K562 (cell line): ENCODE measurements at regions not wholly inside any gene's neighbourhood (a gene's known extent, or its start where the extent isn't known, plus 50 kb on each side); places are given as distances from the start of the nearest gene placed in this dataset.
"Not testable (repeated sequence)": the region's sequence is repeated elsewhere in the genome, so short reads cannot be mapped to it uniquely, and the experiment has no call there.

Experiments used
- ATAC-seq: fragments of 200-7000 bp; cut with Tn5 transposase; 3 replicates; pipeline ENCODE4 v1.9.1; 2020; ENCODE audit warnings: moderate library complexity
- BruUV-seq: library from RNA; stranded (reverse); fragments of 400-500 nt; replicated peaks from 2 replicates; lab custom pipeline; 2021; lab: Mats Ljungman, UMichigan
- CTCF ChIA-PET: fragments of 300-600 bp; formaldehyde crosslinking; extraction: SDS; loops from one replicate; lab custom pipeline; 2021; ENCODE audit warnings: low intra/inter-chr PET ratio; lab: Yijun Ruan, JAX
- POLR2A ChIA-PET: fragments of 300-600, 350-650 bp; sonication (Branson Sonifier 250); formaldehyde crosslinking; extraction: SDS; loops from one replicate; lab custom pipeline; 2021; ENCODE audit warnings: antibody characterized with exemption, inconsistent platforms; lab: Yijun Ruan, JAX
- DNase-seq, 4 experiments: peaks; one replicate each; pipeline versions ENCODE4 v3.0.0 to v3.0.0-alpha.2; 2011 to 2018; ENCODE audit warnings: low spot score in 3 of 4, mixed read lengths in 3 of 4; ENCODE audit errors: extremely low read depth in 1 of 4
- FAIRE-seq: peaks from 2 replicates; lab custom pipeline; 2011; peaks lifted over from hg19 to GRCh38; lab: Jason Lieb, UNC
- H2AFZ ChIP-seq: 2 replicates; pipeline ENCODE4 v1.6.0; 2011; ENCODE audit warnings: low read depth, low read length, control low read depth, inconsistent platforms
- H3K27ac ChIP-seq: fragments of 200-600 bp; 3 replicates; pipeline ENCODE4 v1.8.0; 2011; ENCODE audit warnings: low read depth, mild to moderate bottlenecking, control low read depth, inconsistent platforms, low read length, moderate library complexity, mixed read lengths; ENCODE audit errors: extremely low read depth
- H3K27me3 ChIP-seq, 2 experiments: fragments of 300-600 bp in 1 of 2; 2 replicates in 1 of 2; 3 replicates in 1 of 2; pipeline versions ENCODE4 v1.6.0 to v1.8.0; 2011; ENCODE audit warnings: inconsistent platforms in 2 of 2, low read length in 2 of 2, mild to moderate bottlenecking in 1 of 2, mixed read lengths in 1 of 2, moderate library complexity in 1 of 2; ENCODE audit not compliant: control insufficient read depth in 2 of 2, insufficient read depth in 2 of 2
- H3K36me3 ChIP-seq: fragments of 300-600 bp; 3 replicates; pipeline ENCODE4 v1.8.0; 2011; ENCODE audit warnings: mild to moderate bottlenecking, low read length, inconsistent platforms; ENCODE audit not compliant: control insufficient read depth, insufficient read depth
- H3K4me1 ChIP-seq, 2 experiments: fragments of 200-600 bp in 1 of 2; replicated peaks in 1 of 2; 2 replicates in 1 of 2; 3 replicates in 1 of 2; pipeline versions ENCODE4 v1.5.1 to v1.8.0; 2011; ENCODE audit warnings: inconsistent platforms in 2 of 2, low read length in 2 of 2, mild to moderate bottlenecking in 1 of 2, mixed read lengths in 1 of 2, moderate library complexity in 1 of 2; ENCODE audit not compliant: control insufficient read depth in 2 of 2, insufficient read depth in 2 of 2
- H3K4me2 ChIP-seq: 2 replicates; pipeline ENCODE4 v1.6.1; 2011; ENCODE audit warnings: low read length, control low read depth, inconsistent platforms, mixed read lengths; ENCODE audit not compliant: insufficient read depth
- H3K4me3 ChIP-seq: fragments of 200-600 bp; sonication (generic), shearing (Covaris generic); 2 replicates; pipeline ENCODE4 v1.5.1; 2016; ENCODE audit warnings: control low read depth, inconsistent platforms
- H3K79me2 ChIP-seq: fragments of 200-600 bp; 3 replicates; pipeline ENCODE4 v1.8.0; 2011; ENCODE audit warnings: low read length, inconsistent platforms; ENCODE audit not compliant: control insufficient read depth, insufficient read depth
- H3K9ac ChIP-seq, 2 experiments: 2 replicates each; pipeline versions ENCODE4 v1.6.0 to v1.6.1; 2011; ENCODE audit warnings: low read depth in 2 of 2, low read length in 2 of 2, control low read depth in 1 of 2, inconsistent platforms in 1 of 2, mild to moderate bottlenecking in 1 of 2, mixed read lengths in 1 of 2; ENCODE audit not compliant: insufficient read depth in 1 of 2
- H3K9me1 ChIP-seq: one replicate; pipeline ENCODE4 v1.6.0; 2011; ENCODE audit warnings: inconsistent platforms, mild to moderate bottlenecking, low read length, moderate library complexity; ENCODE audit not compliant: control insufficient read depth, insufficient read depth
- H3K9me3 ChIP-seq: replicated peaks from 2 replicates; pipeline ENCODE4 v1.5.1; 2011; ENCODE audit warnings: low read depth, low read length, inconsistent platforms; ENCODE audit not compliant: control insufficient read depth, insufficient read depth
- H4K20me1 ChIP-seq: replicated peaks from 2 replicates; pipeline ENCODE4 v1.6.1; 2011; ENCODE audit warnings: low read length, inconsistent platforms, mixed read lengths; ENCODE audit not compliant: control insufficient read depth, insufficient read depth
- SRF ChIP-seq, 2 experiments: fragments of 250-450, 450-650 bp in 1 of 2; sonication (Bioruptor Pico) in 1 of 2; sonication (generic) in 1 of 2; formaldehyde crosslinking; IDR thresholded peaks; 2 replicates each; pipeline versions ENCODE4 v1.5.0 to v1.5.1; 2020 to 2022; ENCODE audit warnings: mild to moderate bottlenecking in 1 of 2, missing genetic modification reagents in 1 of 2
- THRAP3 ChIP-seq: fragments of 450-650 bp; IDR thresholded peaks from 2 replicates; pipeline ENCODE4 v1.6.1; 2016; ENCODE audit warnings: mild to moderate bottlenecking, inconsistent platforms, borderline replicate concordance
- WGBS: fragments of 100-300 bp; shearing (Covaris generic); methylation state at CpG from one replicate; pipeline ENCODE4 v1.1.6; 2016; ENCODE audit warnings: low coverage, mixed read lengths; ENCODE audit not compliant: insufficient coverage; ENCODE audit errors: missing lambda C conversion rate; 5-methylcytosine and 5-hydroxymethylcytosine counted together
- in situ Hi-C: fragments of 300-500 bp; cut with MboI; formaldehyde crosslinking; loops from 4 replicates; pipeline ENCODE4 v1.15.0; 2018; ENCODE audit warnings: inconsistent platforms, mixed read lengths
- intact Hi-C: fragments of 100-400 bp; cut with micrococcal nuclease; formaldehyde crosslinking; loops from 2 replicates; pipeline ENCODE4 v1.14.2; 2022

GRCh38 chr16:66175058-66175457 is 191.4 kb upstream of the CDH5 start (continued):
- TF ChIP-seq THRAP3 (no peak), SRF (CRISPR knock-in tag; IDR thresholded peaks at IDR 0.05) (no peak)

DNA sequence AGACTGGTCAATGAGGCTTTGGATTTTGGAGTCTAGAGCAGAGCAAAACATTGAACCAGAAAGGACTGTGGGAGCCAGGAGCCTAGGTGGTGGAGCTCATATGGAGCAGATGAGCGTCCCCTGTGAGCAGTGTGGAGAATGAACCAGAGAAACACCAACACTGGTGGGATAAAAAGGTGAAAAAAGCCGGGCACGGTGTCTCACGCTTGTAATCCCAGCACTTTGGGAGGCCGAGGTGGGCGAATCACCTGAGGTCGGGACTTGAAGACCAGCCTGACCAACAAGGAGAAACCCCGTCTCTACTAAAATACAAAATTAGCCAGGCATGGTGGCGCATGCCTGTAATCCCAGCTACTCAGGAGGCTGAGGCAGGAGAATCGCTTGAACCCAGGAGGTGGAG is 192.7 kb upstream of the CDH5 start:
- ATAC-seq, FAIRE-seq, BruUV-seq, H3K27me3 ChIP-seq, H4K20me1 ChIP-seq, DNase-seq, CTCF ChIA-PET, H3K4me2 ChIP-seq, POLR2A ChIA-PET, in situ Hi-C loops, H3K9me1 ChIP-seq, H3K36me3 ChIP-seq, H2AFZ ChIP-seq, H3K9ac ChIP-seq, H3K4me1 ChIP-seq, H3K27ac ChIP-seq, intact Hi-C loops, H3K4me3 ChIP-seq, H3K9me3 ChIP-seq, H3K79me2 ChIP-seq: not testable (repeated sequence)
- 2% methylated on average over 10 of the region's 10 CpGs for whole genome bisulfite sequencing

DNA sequence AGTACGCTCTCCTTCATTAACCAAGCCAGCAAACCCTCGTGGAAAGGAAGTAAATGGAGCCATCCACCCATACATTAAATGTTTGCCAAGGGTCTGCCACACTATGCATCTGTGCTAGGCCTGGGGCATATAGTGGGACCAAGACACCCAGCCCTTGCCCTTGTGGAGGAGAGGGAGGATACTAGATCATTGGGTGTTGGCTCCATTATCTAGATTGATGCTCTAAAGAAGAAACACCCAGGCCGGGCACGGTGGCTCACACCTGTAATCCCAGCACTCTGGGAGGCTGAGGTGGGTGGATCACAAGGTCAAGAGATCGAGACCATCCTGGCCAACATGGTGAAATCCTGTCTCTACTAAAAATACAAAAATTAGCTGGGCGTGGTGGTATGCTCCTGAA is 193.3 kb upstream of the CDH5 start:
- 0% methylated on average over 6 of the region's 6 CpGs for WGBS

More for the DNA sequence above, 193.3 kb upstream of the CDH5 start:
- H3K9me1 ChIP-seq, H2AFZ ChIP-seq, H3K4me2 ChIP-seq, H3K36me3 ChIP-seq, H3K79me2 ChIP-seq, POLR2A ChIA-PET, H3K9ac ChIP-seq, intact Hi-C loops, H4K20me1 ChIP-seq, DNase-seq, ATAC-seq, H3K4me1 ChIP-seq, H3K4me3 ChIP-seq, CTCF ChIA-PET, in situ Hi-C loops, H3K27ac ChIP-seq, FAIRE-seq, BruUV-seq, H3K27me3 ChIP-seq, H3K9me3 ChIP-seq: not testable (repeated sequence)
